ENCODE measurements at regions not wholly inside any gene's neighbourhood (a gene's known extent, or its start where the extent isn't known, plus 50 kb on each side); places are given as distances from the start of the nearest gene placed in this dataset.
"Not testable (repeated sequence)": the region's sequence is repeated elsewhere in the genome, so short reads cannot be mapped to it uniquely, and the experiment has no call there.

- no peak overlapping the region for H3K27ac ChIP-seq (ENCODE audit: low read depth, low read length, poor library complexity, severe bottlenecking)
- H4K20me1 ChIP-seq (ENCODE audit: insufficient read depth, low read length), result no peaks in the 10 kb centered on the region
- BruUV-seq (replicated peaks), result no TSS peak
- no peaks in the 10 kb centered on the region for H3K9me2 ChIP-seq (ENCODE audit: insufficient read depth, low read length)
- no peak overlapping the region for H3K4me2 ChIP-seq (ENCODE audit: low read length)
- H3K36me3 ChIP-seq (ENCODE audit: insufficient read depth, low read length), result no peaks in the 10 kb centered on the region
- no peaks in the 10 kb centered on the region for H3K79me2 ChIP-seq (ENCODE audit: insufficient read depth, low read depth, low read length)
- TF ChIP-seq EZH2phosphoT487 (IDR thresholded peaks at IDR 0.05; ENCODE audit: borderline replicate concordance, low read depth, low read length) (no peak), CTCF (conservative IDR thresholded peaks at IDR 0.05; ENCODE audit: low read length) (no peak)
- no peak overlapping the region for H3K4me3 ChIP-seq (ENCODE audit: low read depth, low read length, poor library complexity, severe bottlenecking)
- POLR2A ChIA-PET, result interaction anchor here (0.5 kb wide), 1 partner anchor 382 kb away, joined by 4 read pairs; no protein-coding TSS in a partner anchor
- H2AFZ ChIP-seq (ENCODE audit: low read length), result no peak overlapping the region
- no peaks in the 10 kb centered on the region for H3K9me3 ChIP-seq (ENCODE audit: low read length)
- H3K4me1 ChIP-seq (ENCODE audit: insufficient read depth, low read length, poor library complexity, severe bottlenecking), result no peaks in the 10 kb centered on the region
- intact Hi-C loops (cut with micrococcal nuclease; ENCODE audit: unreplicated experiment), result no loop called here
- no peak for DNase-seq (ENCODE audit: low spot score)
- CTCF ChIA-PET (ENCODE audit: unreplicated experiment), result no interaction called here
Measured at GRCh38 chr20:57109571-57109953, 156.9 kb downstream of the BMP7 start.

GRCh38 chr20:57110121-57111027 lies 156.1 kb downstream of the BMP7 start:
- H2AFZ ChIP-seq (ENCODE audit: low read length); intact Hi-C loops (cut with micrococcal nuclease; ENCODE audit: unreplicated experiment); DNase-seq (ENCODE audit: low spot score); H3K9me2 ChIP-seq (ENCODE audit: insufficient read depth, low read length); POLR2A ChIA-PET; H3K36me3 ChIP-seq (ENCODE audit: insufficient read depth, low read length); H3K4me2 ChIP-seq (ENCODE audit: low read length); H3K9me3 ChIP-seq (ENCODE audit: low read length); CTCF ChIA-PET (ENCODE audit: unreplicated experiment); H3K4me1 ChIP-seq (ENCODE audit: insufficient read depth, low read length, poor library complexity, severe bottlenecking); H3K27ac ChIP-seq (ENCODE audit: low read depth, low read length, poor library complexity, severe bottlenecking); H4K20me1 ChIP-seq (ENCODE audit: insufficient read depth, low read length); BruUV-seq (replicated peaks); H3K79me2 ChIP-seq (ENCODE audit: insufficient read depth, low read depth, low read length); H3K4me3 ChIP-seq (ENCODE audit: low read depth, low read length, poor library complexity, severe bottlenecking): not testable (repeated sequence)

- H4K20me1 ChIP-seq (ENCODE audit: insufficient read depth, low read length), result no peaks in the 10 kb centered on the region
- H3K4me1 ChIP-seq (ENCODE audit: insufficient read depth, low read length, poor library complexity, severe bottlenecking), result no peaks in the 10 kb centered on the region
- no peak for DNase-seq (ENCODE audit: low spot score)
- H3K36me3 ChIP-seq (ENCODE audit: insufficient read depth, low read length), result no peaks in the 10 kb centered on the region
- H3K27ac ChIP-seq (ENCODE audit: low read depth, low read length, poor library complexity, severe bottlenecking), result no peak overlapping the region
- no TSS peak for BruUV-seq (replicated peaks)
- no peak overlapping the region for H2AFZ ChIP-seq (ENCODE audit: low read length)
- CTCF ChIA-PET (ENCODE audit: unreplicated experiment), result no interaction called here
- no peaks in the 10 kb centered on the region for H3K9me3 ChIP-seq (ENCODE audit: low read length)
- intact Hi-C loops (cut with micrococcal nuclease; ENCODE audit: unreplicated experiment), result no loop called here
- no peak for TF ChIP-seq EZH2phosphoT487 (IDR thresholded peaks at IDR 0.05; ENCODE audit: borderline replicate concordance, low read depth, low read length)
- TF ChIP-seq CTCF (conservative IDR thresholded peaks at IDR 0.05; ENCODE audit: low read length), result no peak
- H3K4me3 ChIP-seq (ENCODE audit: low read depth, low read length, poor library complexity, severe bottlenecking), result no peak overlapping the region
- POLR2A ChIA-PET, result no interaction called here
- H3K79me2 ChIP-seq (ENCODE audit: insufficient read depth, low read depth, low read length), result no peaks in the 10 kb centered on the region
- no peak overlapping the region for H3K4me2 ChIP-seq (ENCODE audit: low read length)
- no peaks in the 10 kb centered on the region for H3K9me2 ChIP-seq (ENCODE audit: insufficient read depth, low read length)
Measured at GRCh38 chr20:57111028-57111373, 155.4 kb downstream of the BMP7 start.

Measured in OCI-LY7 (cell line).